Muscle of arm (tissue), 1 donor: ENCODE measurements at regions not wholly inside any gene's neighbourhood (a gene's known extent, or its start where the extent isn't known, plus 50 kb on each side); places are given as distances from the start of the nearest gene placed in this dataset.
"Not testable (repeated sequence)": the region's sequence is repeated elsewhere in the genome, so short reads cannot be mapped to it uniquely, and the experiment has no call there.

Source experiments
- DNase-seq: peaks from one replicate; pipeline ENCODE4 v3.0.0-alpha.2; 2013

DNA sequence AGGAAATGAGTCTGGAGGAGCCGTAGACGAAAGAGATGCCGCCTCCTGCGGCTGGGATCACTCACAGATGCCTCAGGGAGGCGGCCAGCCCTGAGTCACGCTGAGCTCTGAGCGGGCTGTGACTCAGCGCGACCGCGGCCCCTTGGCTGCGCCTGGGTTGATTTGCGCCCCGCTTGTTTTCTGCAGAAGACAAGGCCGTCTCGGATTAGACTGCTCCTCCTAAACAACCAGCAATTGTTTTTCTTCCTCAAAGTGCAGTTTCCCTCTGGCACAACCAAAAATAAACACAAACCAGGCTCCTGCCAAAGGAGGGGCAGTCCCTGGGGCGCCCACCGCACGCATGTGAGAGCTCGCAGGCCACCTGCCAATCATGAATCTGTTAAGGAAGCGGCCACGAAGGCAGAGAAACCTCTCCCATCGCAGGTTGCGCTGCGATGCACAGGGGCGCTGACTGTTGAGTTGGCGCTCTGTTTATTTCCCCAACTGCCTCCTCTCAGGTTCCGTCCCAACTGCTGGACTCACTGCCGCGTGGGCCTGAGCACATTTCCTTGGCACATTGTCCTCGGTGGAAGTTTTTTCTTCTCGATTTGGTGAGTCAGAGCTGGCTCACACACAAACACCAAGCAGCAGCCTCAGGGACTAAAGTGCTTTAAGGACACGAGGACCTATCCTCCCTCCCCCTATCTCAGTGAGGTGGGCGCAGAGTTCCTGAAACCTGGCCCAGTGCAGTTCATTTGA, 85.2 kb upstream of the NDUFV2 start:
- peak; percentile 53 for DNase-seq

DNA sequence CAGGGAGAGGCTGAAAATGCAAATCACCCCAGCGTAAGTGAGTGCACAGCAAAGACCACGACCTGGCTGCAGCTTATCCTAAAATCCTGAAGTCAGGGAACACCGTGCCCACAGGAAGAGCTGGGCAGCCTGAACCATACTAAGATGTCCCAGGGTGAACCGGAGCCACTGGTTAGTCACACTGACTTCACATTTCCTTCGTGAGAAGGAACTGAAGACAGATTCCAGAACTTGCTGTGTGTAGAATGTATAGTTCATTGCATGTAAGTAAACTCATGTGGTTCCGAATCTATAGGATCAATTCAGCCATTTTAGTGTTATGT, 84.6 kb upstream of the NDUFV2 start:
- no peak for DNase-seq

DNA sequence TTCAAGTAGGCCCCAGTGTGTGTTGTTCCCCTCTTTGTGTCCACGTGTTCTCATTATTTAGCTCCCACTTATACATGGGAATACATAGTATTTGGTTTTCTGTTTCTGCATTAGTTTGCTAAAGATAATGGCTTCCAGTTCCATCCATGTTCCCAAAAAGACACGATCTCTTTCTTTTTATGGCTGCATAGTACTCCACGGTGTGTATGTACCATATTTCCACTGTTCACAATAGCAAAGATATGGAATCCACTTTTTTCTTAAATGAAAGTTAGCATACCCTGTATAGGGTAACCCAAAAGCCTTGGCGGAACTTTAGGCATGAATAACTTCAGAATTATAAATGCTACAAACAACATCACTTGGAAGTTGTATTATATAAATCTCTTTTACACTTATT, 83.4 kb upstream of the NDUFV2 start:
- no peak for DNase-seq

DNA sequence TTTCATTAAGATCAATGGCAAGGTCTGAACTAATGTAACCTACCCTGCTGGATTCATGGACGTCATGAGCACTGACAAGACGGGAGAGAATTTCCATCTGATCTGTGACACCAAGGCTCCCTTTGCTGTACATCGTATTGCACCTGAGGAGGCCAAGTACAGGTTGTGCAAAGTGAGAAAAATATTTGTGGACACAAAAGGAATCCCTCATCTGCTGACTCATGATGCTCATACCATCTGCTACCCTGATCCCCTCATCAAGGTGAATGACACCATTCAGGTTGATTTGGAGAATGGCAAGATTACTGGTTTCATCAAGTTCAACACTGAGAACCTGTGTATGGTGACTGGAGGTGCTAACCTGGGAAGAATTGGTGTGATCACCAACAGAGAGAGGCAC, 82.3 kb upstream of the NDUFV2 start:
- DNase-seq: no peak

DNA sequence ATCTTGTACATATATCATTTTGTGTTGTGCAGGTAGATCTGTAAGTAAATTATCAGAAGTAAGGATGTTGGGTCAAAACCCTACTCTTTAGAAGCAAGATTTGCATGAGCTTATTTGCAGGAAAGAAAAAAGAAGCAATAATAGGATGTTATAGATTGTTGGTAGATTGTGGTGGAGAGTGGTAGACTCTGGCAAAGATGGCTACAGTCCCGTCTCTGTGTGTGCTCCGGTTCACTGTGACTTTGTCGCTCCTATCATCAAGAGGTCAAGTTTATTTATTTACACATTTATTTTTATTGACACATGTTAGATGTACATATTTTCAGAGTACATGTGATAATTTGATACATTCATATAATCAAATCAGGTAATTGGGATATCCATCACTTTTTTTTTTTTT, 81.0 kb upstream of the NDUFV2 start:
- no peak for DNase-seq

DNA sequence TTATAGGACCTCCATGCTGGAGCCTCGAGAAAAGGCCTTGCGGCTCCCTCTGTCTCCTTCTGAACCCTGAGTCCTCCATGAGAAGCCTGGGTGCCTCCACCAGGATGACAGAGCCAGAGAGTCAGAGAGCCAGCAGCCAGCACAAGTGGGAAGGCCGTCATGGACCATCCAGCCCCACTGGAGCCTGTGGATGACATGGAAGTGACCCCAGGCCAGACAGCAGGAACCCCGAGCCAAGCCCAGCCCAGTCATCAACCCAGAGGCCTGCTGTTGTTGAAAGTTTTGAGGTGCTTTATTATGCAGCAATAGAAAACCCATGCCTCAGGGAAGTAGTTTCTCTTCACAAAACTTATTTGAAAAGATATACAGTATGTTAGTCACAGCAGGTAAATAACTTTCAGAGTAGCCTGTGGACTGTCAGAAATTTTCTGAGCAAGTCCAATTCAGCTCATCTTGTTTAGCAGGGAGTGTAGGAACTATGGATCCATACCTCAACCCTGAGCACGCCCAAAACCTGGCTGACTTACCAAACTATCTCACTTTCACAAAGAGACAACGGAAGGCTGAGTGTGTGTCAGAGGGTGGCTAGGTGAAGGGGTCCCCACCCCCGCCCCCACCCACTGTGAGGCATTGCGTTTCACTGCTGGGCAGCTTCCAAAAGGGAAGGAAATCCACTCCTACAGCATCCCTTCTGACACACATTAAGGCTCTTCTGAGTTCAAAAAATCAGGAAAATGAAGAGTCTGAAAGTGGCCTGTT, 79.9 kb upstream of the NDUFV2 start:
- DNase-seq: no peak

DNA sequence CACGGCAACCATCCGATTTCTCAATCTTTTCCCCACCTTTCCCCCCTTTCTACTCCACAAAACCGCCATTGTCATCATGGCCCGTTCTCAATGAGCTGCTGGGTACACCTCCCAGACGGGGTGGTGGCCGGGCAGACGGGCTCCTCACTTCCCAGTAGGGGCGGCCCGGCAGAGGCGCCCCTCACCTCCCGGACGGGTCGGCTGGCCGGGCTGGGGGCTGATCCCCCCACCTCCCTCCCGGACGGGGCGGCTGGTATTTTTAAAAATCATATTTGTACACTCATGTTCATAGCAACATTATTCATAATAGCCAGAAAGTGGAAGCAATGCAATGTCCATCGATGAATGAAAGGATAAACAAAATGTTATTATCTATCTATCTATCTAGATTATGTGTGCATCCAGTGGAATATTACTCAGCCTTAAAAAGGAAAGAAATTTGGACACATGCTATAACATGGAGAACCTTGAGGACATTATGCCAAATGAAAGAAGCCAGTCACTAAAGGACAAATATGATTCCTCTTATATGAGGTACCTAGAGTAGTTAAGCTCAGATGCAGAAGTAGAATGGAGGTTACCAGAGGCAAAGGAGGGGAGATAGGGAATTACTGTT, 78.4 kb upstream of the NDUFV2 start:
- DNase-seq: not testable (repeated sequence)

DNA sequence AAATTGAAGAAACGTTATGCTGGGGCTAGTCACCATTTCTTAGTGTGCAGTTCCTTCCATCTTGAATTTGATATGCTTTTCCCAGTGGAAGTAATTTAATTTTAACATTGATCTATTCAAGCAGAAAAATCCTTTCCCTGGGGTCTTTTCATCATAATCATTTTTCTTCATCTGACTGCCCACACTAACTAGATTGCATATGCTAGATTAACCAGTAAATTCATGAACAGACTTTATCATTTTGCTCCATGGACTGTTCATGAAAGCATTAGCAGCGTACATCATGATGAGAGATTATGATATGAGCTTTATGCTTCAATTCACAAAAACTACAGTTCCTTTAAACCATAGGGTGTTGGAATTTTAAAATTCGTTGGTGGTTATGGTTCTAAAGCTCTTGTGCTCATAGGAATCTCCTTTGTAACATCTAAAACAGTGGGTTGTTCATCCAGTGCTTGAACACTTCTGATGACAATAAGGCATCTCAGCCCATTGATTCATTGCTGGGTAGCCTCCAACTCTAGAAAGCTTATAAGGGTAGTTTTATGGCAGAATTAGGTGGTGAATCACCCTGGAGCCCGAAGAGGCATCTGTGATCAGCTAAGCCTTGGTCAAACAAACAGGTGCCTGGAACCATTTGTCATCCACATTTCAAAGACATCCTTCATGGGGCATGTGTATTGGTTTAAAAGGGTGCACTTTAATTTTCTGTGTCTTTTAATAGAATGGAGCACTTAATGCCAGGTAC, 77.2 kb upstream of the NDUFV2 start:
- no peak for DNase-seq

DNA sequence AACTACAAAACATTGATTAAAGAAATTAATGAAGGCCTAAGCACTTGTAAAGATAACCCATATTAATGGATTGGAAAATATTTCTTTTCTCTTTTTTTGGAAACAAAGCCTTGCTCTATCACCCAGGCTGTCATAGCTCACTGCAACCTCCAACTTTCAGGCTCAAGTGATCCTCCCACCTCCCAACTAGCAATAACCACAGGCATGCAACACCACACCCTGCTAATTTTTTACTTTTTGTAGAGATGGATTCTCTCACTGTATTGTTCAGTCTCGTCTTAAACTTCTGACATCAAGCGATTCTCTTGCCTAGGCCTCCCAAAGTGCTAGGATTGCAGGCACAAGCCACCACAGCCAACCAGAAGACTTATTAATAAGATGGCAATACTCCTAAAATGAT, 73.4 kb upstream of the NDUFV2 start:
- no peak for DNase-seq

DNA sequence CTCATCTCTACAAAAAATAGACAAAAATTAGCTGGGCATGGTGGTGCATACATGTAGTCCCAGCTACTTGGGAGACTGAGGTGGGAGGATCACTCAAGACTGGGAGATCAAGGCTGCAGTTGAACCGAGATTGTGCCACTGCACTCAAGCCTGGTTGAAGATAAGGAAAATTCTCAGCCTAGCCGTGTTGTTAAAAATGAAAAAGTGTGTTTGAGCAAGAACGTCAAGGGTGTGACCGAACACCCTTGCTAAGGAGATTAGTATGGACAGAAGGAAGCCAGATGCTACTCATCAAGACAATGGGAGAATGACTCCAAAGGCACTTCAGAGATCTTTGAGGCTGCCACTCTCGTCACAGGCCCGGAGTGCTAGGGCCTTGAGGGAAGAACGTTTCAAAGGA, 70.0 kb upstream of the NDUFV2 start:
- no peak for DNase-seq

DNA sequence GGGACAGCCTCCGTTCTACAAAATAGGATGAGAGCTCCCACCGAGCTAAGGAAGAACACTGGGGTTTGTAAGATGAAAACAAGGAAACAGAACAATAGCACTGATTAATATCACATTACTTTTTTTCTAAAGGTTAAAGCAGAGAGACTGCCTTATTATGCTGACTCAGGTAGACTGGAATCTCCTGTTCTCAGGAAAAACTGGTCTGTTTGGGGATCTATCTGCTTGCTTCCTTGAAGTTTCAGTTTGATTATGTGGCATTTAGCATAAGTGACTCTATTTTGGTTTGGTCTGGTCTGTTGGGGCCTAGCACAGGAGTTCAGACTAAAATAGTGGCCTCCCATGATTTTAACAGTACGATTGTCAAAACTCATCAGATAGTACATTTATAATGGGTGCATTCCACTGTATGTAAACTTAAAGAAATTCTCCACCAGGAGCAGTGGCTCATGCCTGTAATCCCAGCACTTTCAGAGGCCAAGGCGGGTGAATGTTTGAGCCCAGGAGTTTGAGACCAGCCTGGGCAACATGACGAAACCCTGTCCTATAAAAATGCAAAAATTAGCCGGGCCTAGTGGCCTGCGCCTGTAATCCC, 64.1 kb upstream of the NDUFV2 start:
- DNase-seq: no peak

DNA sequence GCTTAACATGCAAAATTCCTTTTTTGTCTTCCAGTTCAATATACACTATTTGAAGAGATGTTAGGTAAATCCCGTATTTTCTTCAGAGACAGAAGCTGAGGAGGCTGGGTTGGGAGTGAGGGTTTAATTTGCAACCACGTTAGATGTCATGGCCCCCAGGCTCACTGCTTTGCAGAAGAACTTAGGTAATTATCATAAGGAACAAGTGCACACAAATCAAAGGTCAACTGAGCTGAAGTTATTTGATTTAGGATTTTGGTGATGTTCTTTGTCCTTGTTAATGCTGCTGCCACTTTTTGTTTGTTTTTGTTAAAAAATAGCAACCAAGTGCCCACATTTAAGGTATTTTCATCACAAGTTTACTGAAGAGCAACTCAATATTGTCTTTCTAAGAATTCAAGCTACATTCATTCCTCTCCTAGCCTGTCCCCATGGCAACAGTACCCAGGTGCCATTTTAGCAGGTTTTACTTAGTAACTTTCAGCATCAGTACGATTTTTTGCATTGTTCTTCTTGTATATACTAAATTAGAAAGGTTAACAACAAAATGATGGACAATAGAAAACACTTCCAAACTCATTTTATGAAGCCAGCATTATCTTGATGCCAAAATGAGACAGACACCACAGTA, 62.9 kb upstream of the NDUFV2 start:
- no peak for DNase-seq

DNA sequence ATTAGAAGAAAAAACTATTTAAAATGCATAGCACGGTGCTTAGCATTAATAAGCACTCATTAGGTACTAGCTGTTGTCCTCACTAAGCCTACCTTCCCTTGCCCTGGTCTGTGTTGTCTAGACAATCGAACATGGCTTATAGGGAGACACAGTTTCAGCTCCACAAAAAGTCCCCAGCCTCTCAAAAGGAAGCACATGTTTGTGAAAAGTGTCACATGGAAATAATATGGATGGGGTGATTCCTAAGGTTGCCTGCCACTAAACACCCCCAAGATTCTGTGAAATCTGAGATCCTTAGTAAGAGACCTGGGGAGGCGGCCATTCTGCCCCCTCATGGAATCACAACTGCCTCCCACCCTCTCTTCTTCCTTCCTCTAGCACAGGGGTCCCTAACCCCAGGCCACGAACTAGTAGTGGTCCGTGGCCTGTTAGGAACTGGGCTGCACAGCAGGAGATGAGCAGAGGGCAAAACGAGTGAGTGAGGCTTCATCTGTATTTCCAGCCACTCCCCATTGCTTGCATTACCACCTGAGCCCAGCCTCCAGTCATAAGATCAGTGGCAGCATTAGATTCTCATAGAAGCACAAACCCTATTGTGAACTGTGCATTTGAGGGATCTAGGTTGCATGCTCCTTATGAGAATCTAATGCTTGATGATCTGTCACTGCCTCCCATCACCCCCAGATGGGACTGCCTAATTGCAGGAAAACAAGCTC, 59.6 kb upstream of the NDUFV2 start:
- DNase-seq: no peak

DNA sequence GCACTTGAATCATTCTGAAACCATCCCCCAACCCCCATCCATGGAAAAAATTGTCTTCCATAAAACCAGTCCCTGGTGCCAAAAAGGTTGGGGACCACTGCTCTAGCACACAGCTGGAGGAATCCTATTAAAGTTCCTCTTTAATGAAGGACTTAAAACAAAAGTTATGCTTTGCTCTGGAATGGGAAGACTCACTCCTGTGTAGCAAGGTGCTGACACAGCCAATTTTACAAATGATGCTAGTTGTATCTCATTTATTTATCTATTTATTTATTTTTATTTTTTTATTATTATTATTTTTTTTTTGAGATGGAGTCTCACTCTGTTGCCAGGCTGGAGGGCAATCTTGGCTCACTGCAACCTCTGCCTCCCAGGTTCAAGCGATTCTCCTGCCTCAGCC, 58.9 kb upstream of the NDUFV2 start:
- no peak for DNase-seq

DNA sequence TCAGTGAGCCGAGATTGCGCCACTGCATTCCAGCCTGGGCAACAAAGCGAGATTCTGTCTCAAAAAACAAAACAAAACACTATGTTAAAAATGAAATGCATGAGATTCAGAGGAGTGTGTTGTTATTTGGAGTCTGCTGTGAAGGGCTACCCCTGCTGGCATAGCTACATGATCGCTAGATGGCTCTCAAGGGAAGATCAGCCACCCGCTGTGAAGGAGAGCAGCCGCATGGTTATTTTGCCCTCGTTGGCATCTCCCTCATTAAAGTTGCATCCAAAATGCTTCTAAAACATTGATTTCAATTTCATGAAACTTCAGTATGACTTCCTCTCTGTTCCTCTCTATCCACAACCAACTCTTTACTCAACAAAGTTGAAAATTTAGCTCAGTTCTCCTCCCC, 54.8 kb upstream of the NDUFV2 start:
- no peak for DNase-seq

DNA sequence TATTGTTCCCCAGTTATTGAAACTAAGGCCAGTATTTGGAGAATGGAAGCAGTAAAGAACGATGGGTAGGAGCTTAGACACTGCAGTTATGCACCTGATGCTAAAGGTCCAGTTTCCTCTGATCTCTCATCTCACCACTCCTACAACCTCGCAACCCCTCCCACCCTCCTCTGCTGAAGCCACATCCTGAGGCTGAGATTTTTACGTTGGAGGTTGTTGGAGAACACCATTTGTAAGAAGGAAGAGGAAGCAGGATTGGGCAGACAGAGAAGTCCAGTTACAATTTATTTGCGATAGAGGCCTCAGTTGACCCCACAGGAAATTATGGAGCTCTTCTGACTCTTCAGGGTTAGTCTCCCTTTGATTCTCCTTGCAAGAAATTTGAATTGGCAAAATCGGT, 54.3 kb upstream of the NDUFV2 start:
- no peak for DNase-seq

DNA sequence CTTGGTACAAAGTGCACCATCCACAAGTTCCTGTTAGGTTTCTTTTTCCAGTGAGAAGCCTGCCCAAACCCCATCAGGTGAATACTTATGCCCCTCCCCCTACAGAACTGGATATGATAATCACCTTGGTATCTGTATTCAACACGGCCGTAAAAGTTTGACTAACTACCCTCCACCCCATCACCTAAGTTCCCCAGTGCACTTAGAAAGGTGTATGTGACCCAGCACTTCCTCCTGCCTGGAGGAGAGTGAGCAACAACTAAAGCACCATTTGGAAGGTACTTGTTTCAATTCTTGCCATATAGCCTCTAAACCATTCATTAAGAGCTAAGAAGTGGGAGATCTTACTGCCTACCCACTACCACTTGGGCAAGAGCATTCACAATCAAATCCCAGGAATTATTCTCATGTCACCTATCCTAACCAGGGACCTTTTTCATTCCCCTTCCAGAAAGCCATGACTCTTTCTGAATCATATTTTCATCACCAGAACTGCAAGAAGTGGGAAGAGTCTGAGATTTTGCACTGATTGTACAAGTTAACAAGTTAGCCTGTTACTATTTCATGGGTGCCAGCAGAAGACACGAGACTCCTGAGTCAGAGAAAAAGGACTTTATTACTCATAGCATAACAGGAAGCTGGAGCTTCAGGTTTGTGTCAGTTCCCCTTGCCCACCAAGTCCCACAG, 53.5 kb upstream of the NDUFV2 start:
- no peak for DNase-seq

DNA sequence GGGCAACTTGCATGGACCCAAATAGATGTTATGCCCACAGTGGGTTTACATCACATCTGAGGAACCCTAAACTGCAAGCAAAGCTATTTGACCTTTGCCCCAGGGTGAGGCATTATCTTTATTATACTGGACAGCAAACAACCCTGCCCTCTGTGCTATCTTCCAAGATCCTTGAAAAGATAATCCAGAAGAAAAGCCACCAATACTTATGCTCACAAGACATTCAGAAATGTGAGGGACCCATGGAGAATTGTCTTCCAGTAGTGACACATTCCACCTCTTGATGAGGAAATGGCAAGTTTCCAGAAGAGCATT, 53.0 kb upstream of the NDUFV2 start:
- no peak for DNase-seq

DNA sequence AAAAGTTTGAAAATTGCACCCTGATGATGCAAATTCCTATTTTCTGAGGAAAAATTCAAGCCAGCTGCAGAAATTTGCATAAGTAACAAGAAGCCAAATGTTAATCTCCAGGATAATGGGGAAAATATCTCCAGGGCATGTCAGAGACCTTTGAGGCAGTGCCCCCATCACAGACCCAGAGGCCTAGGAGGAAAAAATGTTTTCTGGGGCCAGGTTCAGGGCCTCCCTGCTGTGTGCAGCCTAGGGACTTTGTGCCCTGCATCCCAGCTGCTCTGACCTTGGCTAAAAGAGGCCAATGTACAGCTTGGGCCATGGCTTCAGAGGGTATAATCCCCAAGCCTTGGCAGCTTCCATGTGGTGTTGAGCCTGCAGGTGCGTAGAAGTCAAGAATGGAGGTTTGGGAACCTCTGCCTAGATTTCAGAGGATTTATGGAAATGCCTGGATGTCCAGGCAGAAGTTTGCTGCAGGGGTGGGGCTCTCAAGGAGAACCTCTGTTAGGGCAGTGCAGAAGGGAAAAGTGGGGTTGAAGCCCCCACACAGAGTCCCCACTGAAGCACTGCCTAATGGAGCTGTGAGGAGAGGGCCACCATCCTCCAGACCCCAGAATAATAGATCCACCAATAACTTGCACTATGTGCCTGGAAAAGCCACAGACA, 51.7 kb upstream of the NDUFV2 start:
- not testable (repeated sequence) for DNase-seq
